ENCODE measurements at regions not wholly inside any gene's neighbourhood (a gene's known extent, or its start where the extent isn't known, plus 50 kb on each side); places are given as distances from the start of the nearest gene placed in this dataset.
A peak's percentile ranks its signal among the peaks of the same experiment; 100 is the strongest.

- H3K9ac ChIP-seq (ENCODE audit: low read depth in 1 of 2, low read length in 2 of 2), result no peak overlapping the region
- no peak overlapping the region for H3K4me3 ChIP-seq (ENCODE audit: low read depth in 1 of 3, low read length in 3 of 3)
- no peak overlapping the region for H3K27ac ChIP-seq (ENCODE audit: low read depth in 1 of 2, low read length in 2 of 2)
- H3K36me3 ChIP-seq (ENCODE audit: control insufficient read depth in 4 of 4, insufficient read depth in 3 of 4, low read depth in 1 of 4, low read length in 3 of 4), result no peaks in the 10 kb centered on the region
- H3K4me1 ChIP-seq (ENCODE audit: control insufficient read depth in 4 of 4, insufficient read depth in 4 of 4, low read length in 3 of 4), result peaks cover 0 to 2% (median 0%) of the 10 kb centered on the region in 4 donors
- peaks cover 0 to 3% (median 0%) of the 10 kb centered on the region in 4 donors for H3K9me3 ChIP-seq (ENCODE audit: control insufficient read depth in 4 of 4, low read length in 3 of 4)
- TF ChIP-seq FOXA2 (IDR thresholded peaks at IDR 0.05) (no peak), HNF4G (IDR thresholded peaks at IDR 0.05) (no peak), FOXA1 (IDR thresholded peaks at IDR 0.05) (no peak), NR2F2 (IDR thresholded peaks at IDR 0.05) (no peak), ATF3 (IDR thresholded peaks at IDR 0.05) (no peak), REST (IDR thresholded peaks at IDR 0.05) (no peak), MAX (IDR thresholded peaks at IDR 0.05) (no peak), SP1 (IDR thresholded peaks at IDR 0.05) (no peak), CTCF (IDR thresholded peaks at IDR 0.05; ENCODE audit: low read depth, low read length, missing input control) (no peak), YY1 (IDR thresholded peaks at IDR 0.05) (no peak), GABPA (IDR thresholded peaks at IDR 0.05 in 1 of 2, conservative IDR thresholded peaks at IDR 0.05 in 1 of 2) (no peak), JUND (IDR thresholded peaks at IDR 0.05) (no peak), HNF4A (conservative IDR thresholded peaks at IDR 0.05) (no peak), EGR1 (IDR thresholded peaks at IDR 0.05; ENCODE audit: low read depth in 2 of 2) (no peak)
- DNase-seq (ENCODE audit: low spot score), result no peak
- peaks cover 0 to 2% (median 0%) of the 10 kb centered on the region in 4 donors for H3K27me3 ChIP-seq (ENCODE audit: control insufficient read depth in 4 of 4, insufficient read depth in 4 of 4, low read length in 3 of 4)
These were observed 1299.1 kb downstream of the MRPL39 start for GRCh38 chr21:24308183-24308582.

GRCh38 chr21:24302400-24302799 lies 1304.9 kb downstream of the MRPL39 start:
- no peak overlapping the region for H3K27ac ChIP-seq (ENCODE audit: low read depth in 1 of 2, low read length in 2 of 2)
- H3K4me3 ChIP-seq (ENCODE audit: low read depth in 1 of 3, low read length in 3 of 3), result no peak overlapping the region
- H3K9me3 ChIP-seq (ENCODE audit: control insufficient read depth in 4 of 4, low read length in 3 of 4), result no peaks in the 10 kb centered on the region
- H3K36me3 ChIP-seq (ENCODE audit: control insufficient read depth in 4 of 4, insufficient read depth in 3 of 4, low read depth in 1 of 4, low read length in 3 of 4), result no peaks in the 10 kb centered on the region
- no peak overlapping the region for H3K9ac ChIP-seq (ENCODE audit: low read depth in 1 of 2, low read length in 2 of 2)
- no peaks in the 10 kb centered on the region for H3K4me1 ChIP-seq (ENCODE audit: control insufficient read depth in 4 of 4, insufficient read depth in 4 of 4, low read length in 3 of 4)
- no peak for DNase-seq (ENCODE audit: low spot score)
- TF ChIP-seq HNF4A (conservative IDR thresholded peaks at IDR 0.05), result peak in 1 of 2 donors; percentile 57
- no peak for TF ChIP-seq CTCF (IDR thresholded peaks at IDR 0.05; ENCODE audit: low read depth, low read length, missing input control)
- no peak for TF ChIP-seq EGR1 (IDR thresholded peaks at IDR 0.05; ENCODE audit: low read depth in 2 of 2)
- H3K27me3 ChIP-seq (ENCODE audit: control insufficient read depth in 4 of 4, insufficient read depth in 4 of 4, low read length in 3 of 4), result no peaks in the 10 kb centered on the region
